ENCODE measurements at regions not wholly inside any gene's neighbourhood (a gene's known extent, or its start where the extent isn't known, plus 50 kb on each side); places are given as distances from the start of the nearest gene placed in this dataset.

DNA sequence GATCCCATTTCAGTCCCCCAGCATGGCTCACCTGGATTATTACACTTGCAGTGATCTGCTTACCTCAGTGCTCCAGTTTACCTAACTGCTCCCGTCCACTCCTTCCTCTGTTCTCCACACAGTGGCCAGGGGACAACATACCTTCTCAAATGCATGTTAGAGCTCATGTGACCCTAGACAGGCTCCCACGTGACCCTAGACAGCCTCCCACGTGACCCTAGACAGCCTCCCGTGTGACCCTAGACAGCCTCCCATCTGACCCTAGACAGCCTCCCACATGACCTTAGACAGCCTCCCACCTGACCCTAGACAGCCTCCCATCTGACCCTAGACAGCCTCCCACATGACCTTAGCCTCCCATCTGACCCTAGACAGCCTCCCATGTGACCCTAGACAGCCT, 226.0 kb upstream of the TMEM132C start:
- TF ChIP-seq, protein P1, sequence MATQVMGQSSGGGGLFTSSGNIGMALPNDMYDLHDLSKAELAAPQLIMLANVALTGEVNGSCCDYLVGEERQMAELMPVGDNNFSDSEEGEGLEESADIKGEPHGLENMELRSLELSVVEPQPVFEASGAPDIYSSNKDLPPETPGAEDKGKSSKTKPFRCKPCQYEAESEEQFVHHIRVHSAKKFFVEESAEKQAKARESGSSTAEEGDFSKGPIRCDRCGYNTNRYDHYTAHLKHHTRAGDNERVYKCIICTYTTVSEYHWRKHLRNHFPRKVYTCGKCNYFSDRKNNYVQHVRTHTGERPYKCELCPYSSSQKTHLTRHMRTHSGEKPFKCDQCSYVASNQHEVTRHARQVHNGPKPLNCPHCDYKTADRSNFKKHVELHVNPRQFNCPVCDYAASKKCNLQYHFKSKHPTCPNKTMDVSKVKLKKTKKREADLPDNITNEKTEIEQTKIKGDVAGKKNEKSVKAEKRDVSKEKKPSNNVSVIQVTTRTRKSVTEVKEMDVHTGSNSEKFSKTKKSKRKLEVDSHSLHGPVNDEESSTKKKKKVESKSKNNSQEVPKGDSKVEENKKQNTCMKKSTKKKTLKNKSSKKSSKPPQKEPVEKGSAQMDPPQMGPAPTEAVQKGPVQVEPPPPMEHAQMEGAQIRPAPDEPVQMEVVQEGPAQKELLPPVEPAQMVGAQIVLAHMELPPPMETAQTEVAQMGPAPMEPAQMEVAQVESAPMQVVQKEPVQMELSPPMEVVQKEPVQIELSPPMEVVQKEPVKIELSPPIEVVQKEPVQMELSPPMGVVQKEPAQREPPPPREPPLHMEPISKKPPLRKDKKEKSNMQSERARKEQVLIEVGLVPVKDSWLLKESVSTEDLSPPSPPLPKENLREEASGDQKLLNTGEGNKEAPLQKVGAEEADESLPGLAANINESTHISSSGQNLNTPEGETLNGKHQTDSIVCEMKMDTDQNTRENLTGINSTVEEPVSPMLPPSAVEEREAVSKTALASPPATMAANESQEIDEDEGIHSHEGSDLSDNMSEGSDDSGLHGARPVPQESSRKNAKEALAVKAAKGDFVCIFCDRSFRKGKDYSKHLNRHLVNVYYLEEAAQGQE (IDR thresholded peaks at IDR 0.05; ENCODE audit: low read depth) = no peak
- TF ChIP-seq CREB1 (IDR thresholded peaks at IDR 0.05; ENCODE audit: low read depth) = no peak
- TF ChIP-seq TAF1 (IDR thresholded peaks at IDR 0.05; ENCODE audit: low read depth) = no peak
- no peak for TF ChIP-seq RAD21 (IDR thresholded peaks at IDR 0.05; ENCODE audit: low read depth)
- no peak for TF ChIP-seq EP300 (IDR thresholded peaks at IDR 0.05; ENCODE audit: borderline replicate concordance)
- TF ChIP-seq, protein P2, sequence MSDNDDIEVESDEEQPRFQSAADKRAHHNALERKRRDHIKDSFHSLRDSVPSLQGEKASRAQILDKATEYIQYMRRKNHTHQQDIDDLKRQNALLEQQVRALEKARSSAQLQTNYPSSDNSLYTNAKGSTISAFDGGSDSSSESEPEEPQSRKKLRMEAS (IDR thresholded peaks at IDR 0.05) = no peak
- TF ChIP-seq NFIC (IDR thresholded peaks at IDR 0.05) = no peak
